Loucy (cell line): ENCODE measurements at regions not wholly inside any gene's neighbourhood (a gene's known extent, or its start where the extent isn't known, plus 50 kb on each side); places are given as distances from the start of the nearest gene placed in this dataset.

Experiments used
- H2AFZ ChIP-seq: fragments of 200-600 bp; sonication (generic); 2 replicates; pipeline ENCODE4 v1.6.0; 2016; ENCODE audit warnings: antibody characterized with exemption, mild to moderate bottlenecking, low read length, moderate library complexity
- H3F3A ChIP-seq: fragments of 200-600 bp; 2 replicates; pipeline ENCODE4 v1.6.0; 2016; ENCODE audit warnings: antibody characterized with exemption, low read depth, mild to moderate bottlenecking
- H3K27me3 ChIP-seq: fragments of 200-600 bp; sonication (generic); 2 replicates; pipeline ENCODE4 v1.6.1; 2014; ENCODE audit warnings: low read length, mild to moderate bottlenecking; ENCODE audit not compliant: insufficient read depth, poor library complexity, severe bottlenecking
- H3K36me3 ChIP-seq: fragments of 200-600 bp; sonication (generic); 2 replicates; pipeline ENCODE4 v1.6.1; 2016; ENCODE audit warnings: low read length; ENCODE audit not compliant: insufficient read depth
- H3K4me1 ChIP-seq: fragments of 200-600 bp; sonication (generic); 2 replicates; pipeline ENCODE4 v1.5.1; 2014; ENCODE audit warnings: low read length, mild to moderate bottlenecking; ENCODE audit not compliant: insufficient read depth, poor library complexity, severe bottlenecking
- H3K4me2 ChIP-seq: fragments of 200-600 bp; sonication (generic); 2 replicates; pipeline ENCODE4 v1.6.0; 2014; ENCODE audit warnings: antibody characterized with exemption, low read length, low read depth, mild to moderate bottlenecking; ENCODE audit not compliant: poor library complexity, severe bottlenecking
- H3K4me3 ChIP-seq: fragments of 200-600 bp; sonication (generic); 2 replicates; pipeline ENCODE4 v1.5.1; 2014; ENCODE audit warnings: low read length, mild to moderate bottlenecking, mixed read lengths; ENCODE audit not compliant: poor library complexity, severe bottlenecking
- H3K79me2 ChIP-seq: fragments of 200-600 bp; sonication (generic); 2 replicates; pipeline ENCODE4 v1.6.1; 2014; ENCODE audit warnings: low read length; ENCODE audit not compliant: insufficient read depth
- H3K9ac ChIP-seq: fragments of 200-600 bp; sonication (generic); 2 replicates; pipeline ENCODE4 v1.6.0; 2014; ENCODE audit warnings: mild to moderate bottlenecking, low read depth, low read length, moderate library complexity; ENCODE audit not compliant: poor library complexity, severe bottlenecking
- H3K9me2 ChIP-seq: fragments of 200-600 bp; sonication (generic); replicated peaks from 2 replicates; pipeline ENCODE4 v1.6.1; 2016; ENCODE audit warnings: low read depth, low read length, mixed read lengths
- H3K9me3 ChIP-seq: fragments of 200-600 bp; sonication (generic); 2 replicates; pipeline ENCODE4 v1.6.1; 2014; ENCODE audit warnings: mild to moderate bottlenecking, antibody characterized with exemption, low read length, low read depth; ENCODE audit not compliant: insufficient read depth
- H4K20me1 ChIP-seq: fragments of 200-600 bp; sonication (generic); 2 replicates; pipeline ENCODE4 v1.6.0; 2014; ENCODE audit warnings: antibody characterized with exemption, low read length, mild to moderate bottlenecking; ENCODE audit not compliant: insufficient read depth, poor library complexity, severe bottlenecking
- CTCF ChIP-seq: fragments of 200-600 bp; sonication (generic); conservative IDR thresholded peaks from 2 replicates; pipeline ENCODE4 v1.5.1; 2014; ENCODE audit warnings: mild to moderate bottlenecking, antibody characterized with exemption, low read length
- EZH2phosphoT487 ChIP-seq: fragments of 200-600 bp; IDR thresholded peaks from 2 replicates; pipeline ENCODE4 v1.6.1; 2018; ENCODE audit warnings: antibody characterized with exemption, mild to moderate bottlenecking, moderate library complexity, borderline replicate concordance

- Histone ChIP-seq H3K79me2 (no peaks in the 10 kb centered on the region), H3K9me3 (no peaks in the 10 kb centered on the region), H3F3A (no peaks in the 10 kb centered on the region), H3K9ac (no peak overlapping the region), H3K4me1 (no peaks in the 10 kb centered on the region), H2AFZ (no peak overlapping the region), H3K9me2 (no peaks in the 10 kb centered on the region), H3K4me2 (no peak overlapping the region), H3K27me3 (no peaks in the 10 kb centered on the region), H3K4me3 (no peak overlapping the region), H4K20me1 (no peaks in the 10 kb centered on the region), H3K36me3 (no peaks in the 10 kb centered on the region)
- TF ChIP-seq EZH2phosphoT487 (no peak), CTCF (no peak)
Measured at GRCh38 chr18:41456831-41457230, 498.2 kb upstream of the PIK3C3 start.

GRCh38 chr18:41449612-41450011 is 505.4 kb upstream of the PIK3C3 start:
- no peaks in the 10 kb centered on the region for H3K36me3 ChIP-seq
- no peak overlapping the region for H3K4me3 ChIP-seq
- H3K4me2 ChIP-seq: no peak overlapping the region
- no peaks in the 10 kb centered on the region for H3F3A ChIP-seq
- H2AFZ ChIP-seq: no peak overlapping the region
- TF ChIP-seq CTCF (no peak), EZH2phosphoT487 (no peak)
- H3K4me1 ChIP-seq: no peaks in the 10 kb centered on the region
- no peaks in the 10 kb centered on the region for H3K9me2 ChIP-seq
- H4K20me1 ChIP-seq: no peaks in the 10 kb centered on the region
- H3K9me3 ChIP-seq: no peaks in the 10 kb centered on the region
- no peaks in the 10 kb centered on the region for H3K79me2 ChIP-seq
- H3K9ac ChIP-seq: no peak overlapping the region
- H3K27me3 ChIP-seq: no peaks in the 10 kb centered on the region

GRCh38 chr18:41444943-41445342 is 510.1 kb upstream of the PIK3C3 start:
- Histone ChIP-seq H3K9me3 (no peaks in the 10 kb centered on the region), H3K4me2 (no peak overlapping the region), H4K20me1 (no peaks in the 10 kb centered on the region), H3K9me2 (no peaks in the 10 kb centered on the region), H3K4me1 (no peaks in the 10 kb centered on the region), H3K9ac (no peak overlapping the region), H3K79me2 (no peaks in the 10 kb centered on the region), H3K36me3 (no peaks in the 10 kb centered on the region), H3K4me3 (no peak overlapping the region), H2AFZ (no peak overlapping the region), H3K27me3 (no peaks in the 10 kb centered on the region), H3F3A (no peaks in the 10 kb centered on the region)
- TF ChIP-seq CTCF (no peak), EZH2phosphoT487 (no peak)
